Gastrocnemius medialis (tissue), 4 donors: ENCODE measurements at regions not wholly inside any gene's neighbourhood (a gene's known extent, or its start where the extent isn't known, plus 50 kb on each side); places are given as distances from the start of the nearest gene placed in this dataset.

Experiments
- ATAC-seq, 2 donors: fragments of 150-250 bp; one replicate each; pipeline ENCODE4 v1.9.1; 2016
- DNase-seq, 2 donors: peaks; one replicate each; pipeline ENCODE4 v3.0.0-alpha.2; 2019
- H3K27ac ChIP-seq, 4 donors: fragments of 200-600 bp; sonication (generic); 1 replicate in 1 of 4; 2 replicates in 3 of 4; pipeline ENCODE4 v1.5.1; 2016 to 2018; ENCODE audit warnings: mild to moderate bottlenecking in 2 of 4, moderate library complexity in 1 of 4
- H3K27me3 ChIP-seq, 3 donors: fragments of 200-600 bp; sonication (generic) in 2 of 3; 1 replicate in 1 of 3; 2 replicates in 2 of 3; pipeline versions ENCODE4 v1.5.1 to v1.6.0; 2016 to 2019; ENCODE audit warnings: mild to moderate bottlenecking in 1 of 3, moderate library complexity in 1 of 3
- H3K36me3 ChIP-seq, 2 donors: fragments of 200-600 bp; sonication (generic) in 1 of 2; one replicate each; pipeline ENCODE4 v1.5.1; 2017 to 2018
- H3K4me1 ChIP-seq, 2 donors: fragments of 200-600 bp; sonication (generic) in 1 of 2; one replicate each; pipeline ENCODE4 v1.5.1; 2016 to 2017; ENCODE audit warnings: mild to moderate bottlenecking in 2 of 2
- H3K4me3 ChIP-seq, 4 donors: fragments of 200-600 bp; sonication (generic) in 3 of 4; 1 replicate in 1 of 4; 2 replicates in 3 of 4; pipeline ENCODE4 v1.5.1; 2016 to 2019; ENCODE audit warnings: mild to moderate bottlenecking in 2 of 4
- H3K9me3 ChIP-seq, 3 donors: fragments of 200-600 bp; sonication (generic) in 2 of 3; 1 replicate in 1 of 3; 2 replicates in 2 of 3; pipeline ENCODE4 v1.5.1; 2016 to 2019
- POLR2A ChIP-seq, 2 donors: fragments of 450-650 bp; IDR thresholded peaks; one replicate each; pipeline ENCODE4 v1.6.1; 2017; ENCODE audit warnings: antibody characterized with exemption in 2 of 2, mild to moderate bottlenecking in 2 of 2, moderate library complexity in 2 of 2
- in situ Hi-C, 4 donors: fragments of 200-750 bp; cut with MboI; loops; one replicate each; pipeline versions ENCODE4 v1.15.0 to v1.8.0; 2017; ENCODE audit warnings: low sequenced_read_pairs in 4 of 4
- intact Hi-C: fragments of 100-400 bp; cut with DNase I; formaldehyde crosslinking; loops from one replicate; pipeline ENCODE4 v1.15.1; 2023; ENCODE audit warnings: low total_unique reads
- TF ChIP-seq, protein P1 (sequence below), 5 experiments: fragments of 450-650 bp in 3 of 5; fragments of 200-600 bp in 2 of 5; sonication (generic) in 2 of 5; IDR thresholded peaks in 4 of 5; conservative IDR thresholded peaks in 1 of 5; 1 replicate in 4 of 5; 2 replicates in 1 of 5; pipeline ENCODE4 v1.5.1; 2016 to 2019; ENCODE audit warnings: antibody characterized with exemption in 5 of 5, mild to moderate bottlenecking in 3 of 5, moderate library complexity in 3 of 5

DNA sequence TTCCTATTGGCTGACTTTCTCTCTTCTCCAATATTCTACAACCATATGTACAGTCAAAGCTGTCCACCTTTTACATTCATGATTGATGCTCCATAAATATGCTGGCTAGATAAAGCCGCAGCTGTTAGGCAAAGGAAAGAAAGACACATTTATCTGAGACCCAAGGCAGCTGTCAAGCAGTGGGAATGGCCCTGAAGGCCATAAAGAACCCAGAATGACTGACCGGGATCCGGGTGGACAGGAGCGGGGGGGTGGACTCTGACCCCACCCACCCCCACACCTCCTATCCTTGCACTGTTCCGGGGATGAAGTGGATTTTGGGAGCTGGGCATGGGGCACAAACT, 116.4 kb downstream of the RTP5 start:
- Histone ChIP-seq H3K36me3 (no peaks in the 10 kb centered on the region), H3K4me1 (no peaks in the 10 kb centered on the region), H3K27me3 (no peaks in the 10 kb centered on the region), H3K27ac (no peak overlapping the region), H3K4me3 (no peak overlapping the region), H3K9me3 (no peaks in the 10 kb centered on the region)
- ATAC-seq (no peak), DNase-seq (no peak)
- intact Hi-C loops (no loop called here), in situ Hi-C loops (no loop called here)
- no peak for TF ChIP-seq POLR2A (IDR thresholded peaks at IDR 0.05)
- TF ChIP-seq, protein P1, sequence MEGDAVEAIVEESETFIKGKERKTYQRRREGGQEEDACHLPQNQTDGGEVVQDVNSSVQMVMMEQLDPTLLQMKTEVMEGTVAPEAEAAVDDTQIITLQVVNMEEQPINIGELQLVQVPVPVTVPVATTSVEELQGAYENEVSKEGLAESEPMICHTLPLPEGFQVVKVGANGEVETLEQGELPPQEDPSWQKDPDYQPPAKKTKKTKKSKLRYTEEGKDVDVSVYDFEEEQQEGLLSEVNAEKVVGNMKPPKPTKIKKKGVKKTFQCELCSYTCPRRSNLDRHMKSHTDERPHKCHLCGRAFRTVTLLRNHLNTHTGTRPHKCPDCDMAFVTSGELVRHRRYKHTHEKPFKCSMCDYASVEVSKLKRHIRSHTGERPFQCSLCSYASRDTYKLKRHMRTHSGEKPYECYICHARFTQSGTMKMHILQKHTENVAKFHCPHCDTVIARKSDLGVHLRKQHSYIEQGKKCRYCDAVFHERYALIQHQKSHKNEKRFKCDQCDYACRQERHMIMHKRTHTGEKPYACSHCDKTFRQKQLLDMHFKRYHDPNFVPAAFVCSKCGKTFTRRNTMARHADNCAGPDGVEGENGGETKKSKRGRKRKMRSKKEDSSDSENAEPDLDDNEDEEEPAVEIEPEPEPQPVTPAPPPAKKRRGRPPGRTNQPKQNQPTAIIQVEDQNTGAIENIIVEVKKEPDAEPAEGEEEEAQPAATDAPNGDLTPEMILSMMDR (IDR thresholded peaks at IDR 0.05 in 4 of 5, conservative IDR thresholded peaks at IDR 0.05 in 1 of 5) = no peak

DNA sequence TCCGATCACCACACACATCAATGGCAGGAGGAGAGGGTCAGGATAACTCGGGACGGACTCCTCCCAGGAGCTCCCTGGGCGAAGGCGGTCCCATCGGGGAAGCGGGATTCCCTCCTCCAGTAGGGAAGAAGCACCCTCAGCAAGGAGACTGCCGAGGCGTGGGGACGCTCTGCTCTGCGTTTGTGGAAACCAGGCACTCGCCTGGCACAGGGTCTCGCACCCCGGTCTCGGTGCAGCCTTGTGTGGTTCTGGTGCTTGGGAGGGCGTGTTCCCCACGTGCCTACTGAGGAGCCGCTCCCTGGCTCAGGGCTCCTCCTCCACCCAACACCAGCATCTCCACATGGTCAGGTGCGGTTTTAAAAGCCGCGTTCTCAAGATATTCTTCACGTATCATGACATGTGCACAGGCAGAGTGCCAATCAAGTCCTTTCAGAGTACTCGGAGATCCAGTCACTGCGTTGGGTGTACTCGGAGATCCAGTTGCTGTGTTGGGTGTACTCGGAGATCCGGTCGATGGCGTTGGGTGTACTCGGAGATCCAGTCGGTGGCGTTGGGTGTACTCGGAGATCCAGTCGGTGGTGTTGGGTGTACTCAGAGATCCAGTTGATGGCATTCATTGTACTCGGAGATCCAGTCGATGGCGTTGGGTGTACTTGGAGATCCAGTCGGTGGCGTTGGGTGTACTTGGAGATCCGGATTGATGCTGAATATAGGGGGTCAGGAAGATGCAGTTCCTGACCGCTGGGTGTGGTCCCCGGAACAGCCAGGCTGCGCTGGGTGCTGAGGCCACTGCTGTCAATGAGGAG, 117.5 kb downstream of the RTP5 start:
- Histone ChIP-seq H3K27me3 (no peaks in the 10 kb centered on the region), H3K9me3 (no peaks in the 10 kb centered on the region), H3K27ac (no peak overlapping the region), H3K36me3 (no peaks in the 10 kb centered on the region), H3K4me1 (no peaks in the 10 kb centered on the region), H3K4me3 (no peak overlapping the region)
- in situ Hi-C loops (no loop called here), intact Hi-C loops (no loop called here)
- TF ChIP-seq, protein P1 (IDR thresholded peaks at IDR 0.05 in 4 of 5, conservative IDR thresholded peaks at IDR 0.05 in 1 of 5) = no peak
- TF ChIP-seq POLR2A (IDR thresholded peaks at IDR 0.05) = no peak
- DNase-seq (no peak), ATAC-seq (no peak)

DNA sequence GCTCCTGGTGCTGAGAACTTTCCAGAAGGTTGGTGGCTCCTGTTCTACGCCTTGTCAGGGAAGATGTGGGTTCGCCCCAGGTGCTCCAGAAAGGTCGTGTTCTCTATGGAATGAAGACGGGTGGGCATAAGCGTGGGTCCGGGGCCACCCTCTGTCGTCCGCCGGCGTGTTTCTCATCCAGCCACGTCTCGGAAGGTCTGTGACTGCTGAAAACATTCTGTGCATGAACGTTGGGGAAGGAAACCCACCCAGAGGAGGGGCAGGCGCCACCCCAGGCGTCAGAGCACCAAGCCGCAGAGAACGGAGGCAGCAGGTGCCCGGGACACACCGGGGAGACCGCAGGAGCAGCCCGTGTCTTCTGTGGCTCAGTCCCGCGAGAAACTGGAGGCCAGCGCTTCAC, 118.2 kb downstream of the RTP5 start:
- H3K9me3 ChIP-seq = no peaks in the 10 kb centered on the region
- TF ChIP-seq POLR2A (IDR thresholded peaks at IDR 0.05) = no peak
- TF ChIP-seq, protein P1 (IDR thresholded peaks at IDR 0.05 in 4 of 5, conservative IDR thresholded peaks at IDR 0.05 in 1 of 5) = no peak
- intact Hi-C loops = no loop called here
- ATAC-seq (no peak), DNase-seq (no peak)
- H3K4me3 ChIP-seq = no peak overlapping the region
- H3K27me3 ChIP-seq = no peaks in the 10 kb centered on the region
- no peaks in the 10 kb centered on the region for H3K4me1 ChIP-seq
- in situ Hi-C loops = no loop called here
- H3K36me3 ChIP-seq = no peaks in the 10 kb centered on the region
- no peak overlapping the region for H3K27ac ChIP-seq

DNA sequence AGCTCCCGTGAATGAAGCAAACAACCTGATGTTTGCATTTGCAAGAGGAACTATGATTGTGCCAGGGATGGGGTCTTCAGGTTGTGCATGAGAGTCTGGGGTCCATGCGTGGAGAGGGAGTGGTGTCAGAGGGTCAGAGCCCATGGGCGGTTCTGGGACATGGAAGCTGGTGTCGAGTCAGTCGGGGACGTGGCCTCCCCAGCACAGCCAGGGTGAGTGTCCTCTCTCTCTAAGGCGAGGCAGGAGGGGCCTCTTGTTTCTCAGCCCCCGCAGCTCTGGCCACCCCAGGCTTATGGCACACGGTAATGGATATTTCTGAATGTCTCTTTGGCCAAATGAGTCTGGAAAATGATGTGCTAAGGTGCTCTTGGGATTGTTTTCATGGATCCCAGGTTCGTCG, 118.6 kb downstream of the RTP5 start:
- Histone ChIP-seq H3K4me3 (no peak overlapping the region), H3K9me3 (no peaks in the 10 kb centered on the region), H3K4me1 (no peaks in the 10 kb centered on the region), H3K36me3 (no peaks in the 10 kb centered on the region), H3K27me3 (no peaks in the 10 kb centered on the region), H3K27ac (no peak overlapping the region)
- ATAC-seq = no peak
- intact Hi-C loops = no loop called here
- no peak for DNase-seq
- no peak for TF ChIP-seq POLR2A (IDR thresholded peaks at IDR 0.05)
- TF ChIP-seq, protein P1 (IDR thresholded peaks at IDR 0.05 in 4 of 5, conservative IDR thresholded peaks at IDR 0.05 in 1 of 5) = no peak
- in situ Hi-C loops = no loop called here

DNA sequence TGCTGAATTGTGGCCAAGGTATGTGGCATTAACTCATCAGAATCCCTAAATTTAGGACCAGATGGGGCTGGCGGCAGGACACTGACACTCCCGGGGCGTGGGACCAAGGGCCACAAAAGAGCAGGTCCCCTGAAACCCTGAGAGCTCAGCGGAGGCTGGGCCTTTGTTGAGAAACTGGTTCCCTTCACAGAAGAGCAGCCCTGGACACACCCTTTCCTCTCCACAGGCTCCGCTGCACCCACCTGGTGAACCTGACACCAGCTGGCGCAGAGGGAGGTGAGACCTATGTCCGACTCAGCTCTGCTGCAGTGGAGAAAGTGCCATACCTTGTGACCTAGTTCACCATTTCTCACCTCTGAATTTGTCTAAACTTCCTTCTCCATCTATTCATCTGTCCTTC, 119.5 kb downstream of the RTP5 start:
- Histone ChIP-seq H3K27ac (no peak overlapping the region), H3K36me3 (no peaks in the 10 kb centered on the region), H3K4me1 (no peaks in the 10 kb centered on the region), H3K9me3 (no peaks in the 10 kb centered on the region), H3K4me3 (no peak overlapping the region), H3K27me3 (no peaks in the 10 kb centered on the region)
- TF ChIP-seq, protein P1 (IDR thresholded peaks at IDR 0.05 in 4 of 5, conservative IDR thresholded peaks at IDR 0.05 in 1 of 5) = no peak
- TF ChIP-seq POLR2A (IDR thresholded peaks at IDR 0.05) = no peak
- intact Hi-C loops = no loop called here
- in situ Hi-C loops = no loop called here
- no peak for ATAC-seq
- no peak for DNase-seq
